DOHH2 (cell line): ENCODE measurements at regions not wholly inside any gene's neighbourhood (a gene's known extent, or its start where the extent isn't known, plus 50 kb on each side); places are given as distances from the start of the nearest gene placed in this dataset.

Experiments
- CTCF ChIP-seq: fragments of 200-600 bp; sonication (generic); IDR thresholded peaks from one replicate; pipeline ENCODE4 v1.5.1; 2014; ENCODE audit warnings: antibody characterized with exemption, mild to moderate bottlenecking, low read depth, low read length; ENCODE audit not compliant: poor library complexity, severe bottlenecking
- EZH2phosphoT487 ChIP-seq: fragments of 200-600 bp; sonication (generic); IDR thresholded peaks from 2 replicates; pipeline ENCODE4 v1.6.1; 2017; ENCODE audit warnings: borderline replicate concordance, mild to moderate bottlenecking, antibody characterized with exemption, low read length, moderate library complexity, mixed read lengths

GRCh38 chr6:147043994-147044477 is 160.2 kb upstream of the STXBP5 start:
- no peak for TF ChIP-seq CTCF
- no peak for TF ChIP-seq EZH2phosphoT487
